H9 (cell line): ENCODE measurements at regions not wholly inside any gene's neighbourhood (a gene's known extent, or its start where the extent isn't known, plus 50 kb on each side); places are given as distances from the start of the nearest gene placed in this dataset.

Source experiments
- DNase-seq: peaks from one replicate; pipeline ENCODE4 v3.0.0-alpha.2; 2017
- H2AFZ ChIP-seq: one replicate; pipeline ENCODE4 v1.6.1; 2013; ENCODE audit warnings: mild to moderate bottlenecking, low read length, control low read depth, moderate library complexity
- H2AK5ac ChIP-seq: 2 replicates; pipeline ENCODE4 v1.6.1; 2013; ENCODE audit warnings: low read length, control low read depth, mixed read lengths; ENCODE audit not compliant: insufficient read length
- H2BK120ac ChIP-seq: one replicate; pipeline ENCODE4 v1.6.1; 2013; ENCODE audit warnings: low read depth, mild to moderate bottlenecking, low read length, control low read depth, inconsistent platforms; ENCODE audit not compliant: poor library complexity, severe bottlenecking
- H2BK12ac ChIP-seq: 2 replicates; pipeline ENCODE4 v1.6.1; 2013; ENCODE audit warnings: low read length, control low read depth, mixed read lengths, low read depth; ENCODE audit not compliant: insufficient read length
- H2BK15ac ChIP-seq: 2 replicates; pipeline ENCODE4 v1.6.1; 2013; ENCODE audit warnings: low read depth, low read length, control low read depth
- H2BK20ac ChIP-seq: one replicate; pipeline ENCODE4 v1.6.1; 2013; ENCODE audit warnings: low read depth, mild to moderate bottlenecking, low read length, control low read depth, inconsistent platforms; ENCODE audit not compliant: poor library complexity, severe bottlenecking
- H2BK5ac ChIP-seq: 2 replicates; pipeline ENCODE4 v1.6.1; 2013; ENCODE audit warnings: low read length, control low read depth, mixed read lengths; ENCODE audit not compliant: insufficient read length
- H3K14ac ChIP-seq: 2 replicates; pipeline ENCODE4 v1.6.1; 2013; ENCODE audit warnings: low read length, control low read depth; ENCODE audit not compliant: insufficient read depth
- H3K18ac ChIP-seq: 2 replicates; pipeline ENCODE4 v1.6.1; 2013; ENCODE audit warnings: low read depth, mild to moderate bottlenecking, mixed read lengths, low read length, control low read depth; ENCODE audit not compliant: insufficient read length
- H3K23ac ChIP-seq: 2 replicates; pipeline ENCODE4 v1.6.1; 2013; ENCODE audit warnings: low read length, control low read depth, mixed read lengths, low read depth; ENCODE audit not compliant: insufficient read length
- H3K23me2 ChIP-seq: 2 replicates; pipeline ENCODE4 v1.6.1; 2013; ENCODE audit warnings: low read depth, mild to moderate bottlenecking, mixed read lengths, low read length, control low read depth; ENCODE audit not compliant: insufficient read length, poor library complexity, severe bottlenecking
- H3K27ac ChIP-seq: 2 replicates; pipeline ENCODE4 v1.5.1; 2013; ENCODE audit warnings: low read length, control low read depth, mixed read lengths, low read depth; ENCODE audit not compliant: insufficient read length
- H3K27me3 ChIP-seq: 2 replicates; pipeline ENCODE4 v1.6.1; 2013; ENCODE audit warnings: low read length, control low read depth, inconsistent platforms; ENCODE audit not compliant: insufficient read depth
- H3K4ac ChIP-seq: 2 replicates; pipeline ENCODE4 v1.6.1; 2013; ENCODE audit warnings: low read depth, mild to moderate bottlenecking, control low read depth, inconsistent platforms, low read length, moderate library complexity
- H3K4me1 ChIP-seq: 2 replicates; pipeline ENCODE4 v1.6.1; 2013; ENCODE audit warnings: low read length, control low read depth, inconsistent platforms; ENCODE audit not compliant: insufficient read depth
- H3K4me2 ChIP-seq: 2 replicates; pipeline ENCODE4 v1.6.1; 2013; ENCODE audit warnings: low read length, control low read depth, mixed read lengths; ENCODE audit not compliant: insufficient read length, insufficient read depth
- H3K56ac ChIP-seq: 2 replicates; pipeline ENCODE4 v1.6.1; 2013; ENCODE audit warnings: low read depth, mild to moderate bottlenecking, mixed read lengths, low read length, control low read depth; ENCODE audit not compliant: insufficient read length
- H3K79me1 ChIP-seq: 2 replicates; pipeline ENCODE4 v1.6.1; 2013; ENCODE audit warnings: low read depth, mild to moderate bottlenecking, moderate library complexity, low read length, control low read depth, inconsistent platforms; ENCODE audit not compliant: insufficient read depth, poor library complexity, severe bottlenecking
- H3K79me2 ChIP-seq: 2 replicates; pipeline ENCODE4 v1.6.1; 2013; ENCODE audit warnings: low read length, control low read depth, inconsistent platforms; ENCODE audit not compliant: insufficient read depth
- H3K9ac ChIP-seq: 2 replicates; pipeline ENCODE4 v1.6.1; 2013; ENCODE audit warnings: low read length, control low read depth, mixed read lengths; ENCODE audit not compliant: insufficient read length; ENCODE audit errors: extremely low read depth
- H3K9me3 ChIP-seq: one replicate; pipeline ENCODE4 v1.6.1; 2013; ENCODE audit warnings: low read depth, low read length, inconsistent platforms; ENCODE audit not compliant: control insufficient read depth
- H3T11ph ChIP-seq: one replicate; pipeline ENCODE4 v1.6.1; 2013; ENCODE audit warnings: mild to moderate bottlenecking, low read length, control low read depth, inconsistent platforms
- H4K20me1 ChIP-seq: one replicate; pipeline ENCODE4 v1.6.1; 2013; ENCODE audit not compliant: control insufficient read depth, insufficient read length, insufficient read depth
- H4K5ac ChIP-seq: 2 replicates; pipeline ENCODE4 v1.6.1; 2013; ENCODE audit warnings: low read depth, mild to moderate bottlenecking, mixed read lengths, low read length, control low read depth; ENCODE audit not compliant: insufficient read length
- H4K8ac ChIP-seq: replicated peaks from 2 replicates; pipeline ENCODE4 v1.6.1; 2013; ENCODE audit warnings: low read length, control low read depth, mixed read lengths, low read depth; ENCODE audit not compliant: insufficient read length
- H4K91ac ChIP-seq: 2 replicates; pipeline ENCODE4 v1.6.1; 2013; ENCODE audit warnings: low read depth, mild to moderate bottlenecking, moderate library complexity, mixed read lengths, low read length, control low read depth; ENCODE audit not compliant: insufficient read length
- H3K27ac Mint-ChIP-seq, 3 experiments: 2 replicates in 2 of 3; 3 replicates in 1 of 3; pipeline ENCODE4 v1.8.0; 2020 to 2021; ENCODE audit warnings: mixed read lengths in 3 of 3, mild to moderate bottlenecking in 1 of 3, moderate library complexity in 1 of 3
- H3K27me3 Mint-ChIP-seq: 2 replicates; pipeline ENCODE4 v1.8.0; 2021; ENCODE audit warnings: low read depth, mild to moderate bottlenecking, moderate library complexity, mixed read lengths
- H3K36me3 Mint-ChIP-seq, 3 experiments: 2 replicates in 2 of 3; 3 replicates in 1 of 3; pipeline ENCODE4 v1.8.0; 2020 to 2021; ENCODE audit warnings: low read depth in 3 of 3, mixed read lengths in 3 of 3; ENCODE audit not compliant: insufficient read depth in 1 of 3
- H3K4me1 Mint-ChIP-seq, 2 experiments: 2 replicates each; pipeline ENCODE4 v1.8.0; 2020; ENCODE audit warnings: mixed read lengths in 2 of 2
- H3K4me3 Mint-ChIP-seq, 2 experiments: 2 replicates in 1 of 2; 3 replicates in 1 of 2; pipeline ENCODE4 v1.8.0; 2020 to 2021; ENCODE audit warnings: mild to moderate bottlenecking in 2 of 2, mixed read lengths in 2 of 2, moderate library complexity in 1 of 2
- H3K9me3 Mint-ChIP-seq, 2 experiments: 2 replicates in 1 of 2; 3 replicates in 1 of 2; pipeline ENCODE4 v1.8.0; 2020; ENCODE audit warnings: mild to moderate bottlenecking in 2 of 2, mixed read lengths in 2 of 2, moderate library complexity in 1 of 2
- WGBS: extraction: QIAGEN DNeasy Blood & Tissue Kit; methylation state at CpG from one replicate; pipeline ENCODE4 v1.1.7; 2013; ENCODE audit warnings: missing lambda C conversion rate, low lambda C conversion rate, mixed read lengths; ENCODE audit not compliant: insufficient read length; ENCODE audit errors: extremely low coverage; 5-methylcytosine and 5-hydroxymethylcytosine counted together
- TF ChIP-seq, protein P1 (sequence below): fragments of 200-600 bp; sonication (generic); conservative IDR thresholded peaks from 3 replicates; pipeline ENCODE4 v1.8.0; 2021; ENCODE audit warnings: antibody characterized with exemption, mild to moderate bottlenecking

DNA sequence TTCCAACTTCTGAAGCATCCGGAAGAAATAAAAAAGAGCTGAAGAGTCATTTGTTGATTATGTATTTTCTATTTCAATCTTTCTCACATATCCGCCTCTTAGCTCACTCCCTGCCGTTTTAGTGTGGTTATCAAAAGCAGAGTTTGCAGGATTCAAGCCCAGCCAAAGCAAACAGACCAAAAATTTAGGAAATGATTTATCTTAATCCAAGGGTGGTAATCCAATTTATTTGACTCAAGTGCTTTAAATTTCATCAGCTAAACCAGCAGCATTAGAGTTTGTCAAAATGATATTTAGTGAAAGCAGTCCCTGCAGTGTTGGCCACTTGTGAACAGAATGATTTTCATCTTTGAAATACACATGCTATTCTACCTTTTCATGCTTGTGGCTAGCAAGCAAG lies 129.3 kb upstream of the CCDC68 start:
- Mint-ChIP-seq H3K36me3 (no peaks in the 10 kb centered on the region), H3K27me3 (no peaks in the 10 kb centered on the region), H3K4me1 (no peaks in the 10 kb centered on the region), H3K4me3 (no peak overlapping the region), H3K9me3 (no peaks in the 10 kb centered on the region), H3K27ac (no peak overlapping the region)
- no peak overlapping the region for H2BK15ac ChIP-seq
- H3K4ac ChIP-seq: no peak overlapping the region
- no peak for DNase-seq
- H2BK12ac ChIP-seq: no peak overlapping the region
- H3K79me1 ChIP-seq: no peaks in the 10 kb centered on the region
- no peaks in the 10 kb centered on the region for H3K9me3 ChIP-seq
- TF ChIP-seq, protein P1, sequence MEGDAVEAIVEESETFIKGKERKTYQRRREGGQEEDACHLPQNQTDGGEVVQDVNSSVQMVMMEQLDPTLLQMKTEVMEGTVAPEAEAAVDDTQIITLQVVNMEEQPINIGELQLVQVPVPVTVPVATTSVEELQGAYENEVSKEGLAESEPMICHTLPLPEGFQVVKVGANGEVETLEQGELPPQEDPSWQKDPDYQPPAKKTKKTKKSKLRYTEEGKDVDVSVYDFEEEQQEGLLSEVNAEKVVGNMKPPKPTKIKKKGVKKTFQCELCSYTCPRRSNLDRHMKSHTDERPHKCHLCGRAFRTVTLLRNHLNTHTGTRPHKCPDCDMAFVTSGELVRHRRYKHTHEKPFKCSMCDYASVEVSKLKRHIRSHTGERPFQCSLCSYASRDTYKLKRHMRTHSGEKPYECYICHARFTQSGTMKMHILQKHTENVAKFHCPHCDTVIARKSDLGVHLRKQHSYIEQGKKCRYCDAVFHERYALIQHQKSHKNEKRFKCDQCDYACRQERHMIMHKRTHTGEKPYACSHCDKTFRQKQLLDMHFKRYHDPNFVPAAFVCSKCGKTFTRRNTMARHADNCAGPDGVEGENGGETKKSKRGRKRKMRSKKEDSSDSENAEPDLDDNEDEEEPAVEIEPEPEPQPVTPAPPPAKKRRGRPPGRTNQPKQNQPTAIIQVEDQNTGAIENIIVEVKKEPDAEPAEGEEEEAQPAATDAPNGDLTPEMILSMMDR: no peak
- no peak overlapping the region for H3T11ph ChIP-seq
- H3K27ac ChIP-seq: no peak overlapping the region
- no peaks in the 10 kb centered on the region for H3K27me3 ChIP-seq
- H3K56ac ChIP-seq: no peak overlapping the region
- no peak overlapping the region for H3K23ac ChIP-seq
- H3K4me2 ChIP-seq: no peak overlapping the region
- H3K18ac ChIP-seq: no peak overlapping the region
- no peak overlapping the region for H3K14ac ChIP-seq
- no peaks in the 10 kb centered on the region for H3K79me2 ChIP-seq
- H4K91ac ChIP-seq: no peak overlapping the region
- H2AK5ac ChIP-seq: no peak overlapping the region
- WGBS: no CpG with 5 or more reads among the region's 3 CpGs
- H3K4me1 ChIP-seq: no peaks in the 10 kb centered on the region
- H2BK5ac ChIP-seq: no peak overlapping the region
- H3K9ac ChIP-seq: no peak overlapping the region
- no peak overlapping the region for H4K5ac ChIP-seq
- no peak overlapping the region for H2BK20ac ChIP-seq
- no peak overlapping the region for H2AFZ ChIP-seq
- no peak overlapping the region for H4K8ac ChIP-seq
- no peaks in the 10 kb centered on the region for H3K23me2 ChIP-seq
- H2BK120ac ChIP-seq: no peak overlapping the region
- H4K20me1 ChIP-seq: no peaks in the 10 kb centered on the region
